Bronchial epithelial cell (primary cell): ENCODE measurements at regions not wholly inside any gene's neighbourhood (a gene's known extent, or its start where the extent isn't known, plus 50 kb on each side); places are given as distances from the start of the nearest gene placed in this dataset.

ENCODE experiments used
- DNase-seq: peaks from one replicate; pipeline ENCODE4 v3.0.0-alpha.2; 2010; ENCODE audit warnings: low read depth
- FAIRE-seq: peaks from 2 replicates; lab custom pipeline; 2011; peaks lifted over from hg19 to GRCh38; lab: Jason Lieb, UNC
- H3K27me3 ChIP-seq: 2 replicates; pipeline ENCODE4 v1.5.1; 2011; ENCODE audit warnings: low read length; ENCODE audit not compliant: control insufficient read depth, insufficient read depth
- H3K36me3 ChIP-seq: 2 replicates; pipeline ENCODE4 v1.5.1; 2011; ENCODE audit warnings: low read length; ENCODE audit not compliant: control insufficient read depth, insufficient read depth
- H3K4me3 ChIP-seq: 2 replicates; pipeline ENCODE4 v1.5.1; 2011; ENCODE audit warnings: mild to moderate bottlenecking, low read depth, low read length, control low read depth
- CTCF ChIP-seq: IDR thresholded peaks from 2 replicates; pipeline ENCODE4 v1.5.1; 2011; ENCODE audit warnings: mild to moderate bottlenecking, moderate library complexity, low read length, control low read depth, inconsistent platforms; ENCODE audit not compliant: insufficient read depth, severe bottlenecking

- no peak for TF ChIP-seq CTCF
- FAIRE-seq (no peak), DNase-seq (no peak)
- Histone ChIP-seq H3K4me3 (no peak overlapping the region), H3K36me3 (no peaks in the 10 kb centered on the region), H3K27me3 (no peaks in the 10 kb centered on the region)
Measured at GRCh38 chr9:119114681-119115080, 254.6 kb downstream of the BRINP1 start.
